ENCODE measurements at regions not wholly inside any gene's neighbourhood (a gene's known extent, or its start where the extent isn't known, plus 50 kb on each side); places are given as distances from the start of the nearest gene placed in this dataset.

GRCh38 chr14:105846312-105846711 is 319.9 kb downstream of the TMEM121 start:
- TF ChIP-seq GABPA (IDR thresholded peaks at IDR 0.05; ENCODE audit: low read depth), result no peak
- TF ChIP-seq POLR2AphosphoS5 (IDR thresholded peaks at IDR 0.05; ENCODE audit: low read depth), result no peak
- no peak for TF ChIP-seq SPI1 (IDR thresholded peaks at IDR 0.05; ENCODE audit: borderline replicate concordance, low read depth)
- no peak for TF ChIP-seq CTCF (IDR thresholded peaks at IDR 0.05; ENCODE audit: insufficient read depth, low read length)
- no peak for TF ChIP-seq REST (IDR thresholded peaks at IDR 0.05; ENCODE audit: insufficient replicate concordance, low read depth)

GRCh38 chr14:105847400-105847799 is 321.0 kb downstream of the TMEM121 start:
- Histone ChIP-seq H3K27me3 (ENCODE audit: insufficient read depth, poor library complexity, severe bottlenecking) (no peaks in the 10 kb centered on the region), H3K27ac (replicated peaks) (no peak overlapping the region), H3K4me3 (replicated peaks; ENCODE audit: insufficient read depth, low read length) (no peak overlapping the region)
- TF ChIP-seq GABPA (IDR thresholded peaks at IDR 0.05; ENCODE audit: low read depth) (no peak), POLR2AphosphoS5 (IDR thresholded peaks at IDR 0.05; ENCODE audit: low read depth) (no peak), REST (IDR thresholded peaks at IDR 0.05; ENCODE audit: insufficient replicate concordance, low read depth) (no peak), CTCF (IDR thresholded peaks at IDR 0.05; ENCODE audit: insufficient read depth, low read length) (no peak), SPI1 (IDR thresholded peaks at IDR 0.05; ENCODE audit: borderline replicate concordance, low read depth) (no peak)
- no peak for DNase-seq (ENCODE audit: low read depth in 1 of 2, low spot score in 1 of 2)

More at GRCh38 chr14:105846312-105846711, 319.9 kb downstream of the TMEM121 start:
- no peak for DNase-seq (ENCODE audit: low read depth in 1 of 2, low spot score in 1 of 2)
- H3K4me3 ChIP-seq (replicated peaks; ENCODE audit: insufficient read depth, low read length), result no peak overlapping the region
- H3K27ac ChIP-seq (replicated peaks), result no peak overlapping the region
- H3K27me3 ChIP-seq (ENCODE audit: insufficient read depth, poor library complexity, severe bottlenecking), result no peaks in the 10 kb centered on the region

GRCh38 chr14:105848570-105848969 is 322.2 kb downstream of the TMEM121 start:
- H3K4me3 ChIP-seq (replicated peaks; ENCODE audit: insufficient read depth, low read length), result no peak overlapping the region
- no peak overlapping the region for H3K27ac ChIP-seq (replicated peaks)
- H3K27me3 ChIP-seq (ENCODE audit: insufficient read depth, poor library complexity, severe bottlenecking), result no peaks in the 10 kb centered on the region
- TF ChIP-seq REST (IDR thresholded peaks at IDR 0.05; ENCODE audit: insufficient replicate concordance, low read depth) (no peak), POLR2AphosphoS5 (IDR thresholded peaks at IDR 0.05; ENCODE audit: low read depth) (no peak), CTCF (IDR thresholded peaks at IDR 0.05; ENCODE audit: insufficient read depth, low read length) (no peak), GABPA (IDR thresholded peaks at IDR 0.05; ENCODE audit: low read depth) (no peak), SPI1 (IDR thresholded peaks at IDR 0.05; ENCODE audit: borderline replicate concordance, low read depth) (no peak)
- DNase-seq (ENCODE audit: low read depth in 1 of 2, low spot score in 1 of 2), result no peak
